ENCODE measurements at regions not wholly inside any gene's neighbourhood (a gene's known extent, or its start where the extent isn't known, plus 50 kb on each side); places are given as distances from the start of the nearest gene placed in this dataset.

GRCh38 chr5:2670940-2671339 is 80.5 kb downstream of the IRX2 start:
- Histone ChIP-seq H3K79me2 (ENCODE audit: low read length) (no peaks in the 10 kb centered on the region), H3K9me3 (ENCODE audit: low read length) (no peaks in the 10 kb centered on the region), H3K27ac (ENCODE audit: low read length) (no peak overlapping the region), H3F3A (ENCODE audit: low read length, unreplicated experiment) (no peaks in the 10 kb centered on the region), H2AFZ (ENCODE audit: low read length) (no peak overlapping the region), H3K4me1 (ENCODE audit: insufficient read depth, low read length) (no peaks in the 10 kb centered on the region), H3K4me2 (ENCODE audit: low read length) (no peak overlapping the region), H3K9ac (ENCODE audit: low read length) (no peak overlapping the region), H3K36me3 (ENCODE audit: low read depth, low read length) (no peaks in the 10 kb centered on the region), H4K20me1 (ENCODE audit: low read length) (no peaks in the 10 kb centered on the region), H3K27me3 (ENCODE audit: low read length) (peaks cover 54% of the 10 kb centered on the region), H3K9me2 (replicated peaks; ENCODE audit: low read length) (no peaks in the 10 kb centered on the region), H3K4me3 (ENCODE audit: low read length) (no peak overlapping the region)
- no peak for ATAC-seq
- POLR2A ChIA-PET (ENCODE audit: unreplicated experiment), result no interaction called here
- no TSS peak for BruUV-seq (replicated peaks)
- no peak for DNase-seq
- CTCF ChIA-PET, result no interaction called here
- intact Hi-C loops (cut with micrococcal nuclease), result no loop called here
- TF ChIP-seq EZH2phosphoT487 (IDR thresholded peaks at IDR 0.05; ENCODE audit: borderline replicate concordance, low read length) (no peak), EZH2 (IDR thresholded peaks at IDR 0.05; ENCODE audit: low read length, unreplicated experiment) (no peak), CTCF (conservative IDR thresholded peaks at IDR 0.05; ENCODE audit: low read depth, low read length) (no peak)

DNA sequence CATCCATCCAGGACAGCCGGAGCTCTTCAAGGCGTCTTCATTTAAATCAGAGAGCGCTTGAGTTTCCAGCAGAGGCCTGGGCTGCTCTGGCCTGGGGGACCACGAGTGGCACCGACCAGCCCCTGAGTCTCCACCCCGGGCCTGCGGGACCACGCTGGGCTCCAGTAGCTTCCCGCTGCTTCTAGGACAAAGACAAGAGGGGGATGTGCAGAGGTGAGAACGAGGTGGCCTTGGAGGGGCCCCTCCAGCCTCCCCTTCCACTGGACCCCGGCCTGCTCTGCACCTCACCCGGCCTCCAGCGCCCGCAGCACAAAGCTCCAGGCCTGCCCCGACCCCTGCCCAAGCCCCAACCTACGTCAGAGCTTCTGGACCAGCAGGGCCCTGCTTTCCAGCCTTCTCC is 81.6 kb downstream of the IRX2 start:
- Histone ChIP-seq H3K9ac (ENCODE audit: low read length) (no peak overlapping the region), H2AFZ (ENCODE audit: low read length) (no peak overlapping the region), H3K4me3 (ENCODE audit: low read length) (no peak overlapping the region), H3K27me3 (ENCODE audit: low read length) (peaks cover 62% of the 10 kb centered on the region), H3F3A (ENCODE audit: low read length, unreplicated experiment) (no peaks in the 10 kb centered on the region), H3K4me1 (ENCODE audit: insufficient read depth, low read length) (no peaks in the 10 kb centered on the region), H3K9me3 (ENCODE audit: low read length) (no peaks in the 10 kb centered on the region), H3K36me3 (ENCODE audit: low read depth, low read length) (no peaks in the 10 kb centered on the region), H3K27ac (ENCODE audit: low read length) (no peak overlapping the region), H3K4me2 (ENCODE audit: low read length) (no peak overlapping the region), H3K79me2 (ENCODE audit: low read length) (no peaks in the 10 kb centered on the region), H3K9me2 (replicated peaks; ENCODE audit: low read length) (no peaks in the 10 kb centered on the region), H4K20me1 (ENCODE audit: low read length) (no peaks in the 10 kb centered on the region)
- ChIA-PET POLR2A (ENCODE audit: unreplicated experiment) (no interaction called here), CTCF (no interaction called here)
- DNase-seq (no peak), ATAC-seq (no peak)
- intact Hi-C loops (cut with micrococcal nuclease), result no loop called here
- TF ChIP-seq EZH2 (IDR thresholded peaks at IDR 0.05; ENCODE audit: low read length, unreplicated experiment) (no peak), EZH2phosphoT487 (IDR thresholded peaks at IDR 0.05; ENCODE audit: borderline replicate concordance, low read length) (no peak), CTCF (conservative IDR thresholded peaks at IDR 0.05; ENCODE audit: low read depth, low read length) (no peak)
- BruUV-seq (replicated peaks), result no TSS peak

DNA sequence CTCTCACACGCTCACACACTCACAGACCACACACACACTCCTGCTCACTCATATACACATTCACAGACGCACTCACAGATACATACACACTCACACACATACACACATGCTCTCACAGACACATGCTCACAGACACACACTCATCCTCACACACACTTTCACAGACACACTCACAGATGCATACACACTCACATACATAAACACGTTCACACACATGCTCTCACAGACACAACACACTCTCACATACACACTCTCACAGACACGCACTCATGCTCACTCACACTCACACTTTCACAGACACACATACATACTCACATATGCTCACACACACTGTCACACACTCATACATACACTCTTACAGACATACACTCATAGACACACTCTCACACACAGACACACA is 82.2 kb downstream of the IRX2 start:
- H4K20me1 ChIP-seq (ENCODE audit: low read length), result no peaks in the 10 kb centered on the region
- no peak overlapping the region for H3K4me2 ChIP-seq (ENCODE audit: low read length)
- H3K9me2 ChIP-seq (replicated peaks; ENCODE audit: low read length), result no peaks in the 10 kb centered on the region
- ChIA-PET CTCF (no interaction called here), POLR2A (ENCODE audit: unreplicated experiment) (no interaction called here)
- no peaks in the 10 kb centered on the region for H3K79me2 ChIP-seq (ENCODE audit: low read length)
- ATAC-seq (no peak), DNase-seq (no peak)
- no peak overlapping the region for H3K27ac ChIP-seq (ENCODE audit: low read length)
- no peaks in the 10 kb centered on the region for H3K36me3 ChIP-seq (ENCODE audit: low read depth, low read length)
- peaks cover 69% of the 10 kb centered on the region for H3K27me3 ChIP-seq (ENCODE audit: low read length)
- no peaks in the 10 kb centered on the region for H3K4me1 ChIP-seq (ENCODE audit: insufficient read depth, low read length)
- H3K4me3 ChIP-seq (ENCODE audit: low read length), result no peak overlapping the region
- H3K9ac ChIP-seq (ENCODE audit: low read length), result no peak overlapping the region
- no TSS peak for BruUV-seq (replicated peaks)
- no peak overlapping the region for H2AFZ ChIP-seq (ENCODE audit: low read length)
- no peaks in the 10 kb centered on the region for H3K9me3 ChIP-seq (ENCODE audit: low read length)
- intact Hi-C loops (cut with micrococcal nuclease), result no loop called here
- no peaks in the 10 kb centered on the region for H3F3A ChIP-seq (ENCODE audit: low read length, unreplicated experiment)
- no peak for TF ChIP-seq EZH2 (IDR thresholded peaks at IDR 0.05; ENCODE audit: low read length, unreplicated experiment)
- no peak for TF ChIP-seq CTCF (conservative IDR thresholded peaks at IDR 0.05; ENCODE audit: low read depth, low read length)
- TF ChIP-seq EZH2phosphoT487 (IDR thresholded peaks at IDR 0.05; ENCODE audit: borderline replicate concordance, low read length), result no peak
